ENCODE measurements at regions not wholly inside any gene's neighbourhood (a gene's known extent, or its start where the extent isn't known, plus 50 kb on each side); places are given as distances from the start of the nearest gene placed in this dataset.
A peak's percentile ranks its signal among the peaks of the same experiment; 100 is the strongest.
"Not testable (repeated sequence)": the region's sequence is repeated elsewhere in the genome, so short reads cannot be mapped to it uniquely, and the experiment has no call there.

DNA sequence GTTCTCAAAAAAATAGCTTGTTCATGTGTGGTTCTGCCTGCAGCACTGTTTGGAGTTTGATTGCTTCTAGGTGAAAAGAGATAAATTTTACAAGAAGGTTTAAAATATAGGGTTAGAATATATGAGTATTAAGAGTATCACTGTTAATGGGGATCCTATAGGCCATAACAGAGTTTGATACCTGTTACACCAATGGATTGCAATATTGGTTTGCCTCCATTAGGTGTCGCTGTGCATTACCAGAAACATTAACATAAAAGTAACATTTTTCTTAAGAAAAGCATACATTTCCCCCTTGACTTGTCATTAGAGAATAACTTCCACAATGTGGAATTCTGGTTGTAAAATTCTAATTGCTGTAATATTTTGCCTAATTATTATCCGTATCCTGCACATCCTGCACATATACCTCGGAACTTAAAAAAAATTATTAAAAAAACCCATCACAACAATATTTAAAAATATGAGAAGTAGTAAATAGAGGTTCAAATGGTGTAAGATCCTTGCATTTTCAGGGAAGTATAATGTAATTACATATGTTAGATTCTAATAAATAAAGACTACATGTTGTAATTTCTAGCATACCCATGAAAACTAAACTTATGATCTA, 63.0 kb downstream of the CYP4A11 start:
- peak; percentile 22 to 46 for TF ChIP-seq CTCF (conservative IDR thresholded peaks at IDR 0.05 in 1 of 2, IDR thresholded peaks at IDR 0.05 in 1 of 2; ENCODE audit: extremely low read depth in 1 of 2, insufficient read depth in 1 of 2, low read depth in 1 of 2, low read length in 2 of 2)
- not testable (repeated sequence) for TF ChIP-seq EZH2 (IDR thresholded peaks at IDR 0.05; ENCODE audit: borderline replicate concordance, low read length)
